Caco-2 (cell line): ENCODE measurements at regions not wholly inside any gene's neighbourhood (a gene's known extent, or its start where the extent isn't known, plus 50 kb on each side); places are given as distances from the start of the nearest gene placed in this dataset.

ENCODE experiments used
- BruUV-seq: library from RNA; stranded (reverse); fragments of 400-500 nt; replicated peaks from 2 replicates; lab custom pipeline; 2021; lab: Mats Ljungman, UMichigan
- CTCF ChIA-PET: fragments of 300-600 bp; sonication (Branson Sonifier 250); formaldehyde crosslinking; loops from one replicate; lab custom pipeline; 2022; ENCODE audit warnings: antibody characterized with exemption; lab: Charles Lee
- POLR2A ChIA-PET: fragments of 300-600 bp; sonication (Branson Sonifier 250); formaldehyde crosslinking; loops from one replicate; lab custom pipeline; 2022; ENCODE audit warnings: antibody characterized with exemption; lab: Charles Lee
- DNase-seq, 2 experiments: peaks; one replicate each; pipeline versions ENCODE4 v3.0.0 to v3.0.0-alpha.2; 2020 to 2022
- H3K27me3 ChIP-seq: replicated peaks from 2 replicates; pipeline ENCODE4 v1.6.0; 2011; ENCODE audit warnings: low read length; ENCODE audit not compliant: control insufficient read depth, insufficient read depth
- H3K36me3 ChIP-seq: 2 replicates; pipeline ENCODE4 v1.5.1; 2011; ENCODE audit warnings: low read length; ENCODE audit not compliant: control insufficient read depth, insufficient read depth
- H3K4me1 ChIP-seq: fragments of 250-450 bp; sonication (Bioruptor Pico); 2 replicates; pipeline ENCODE4 v1.5.1; 2020; ENCODE audit warnings: mild to moderate bottlenecking
- H3K4me3 ChIP-seq: 2 replicates; pipeline ENCODE4 v1.5.1; 2011; ENCODE audit warnings: low read depth, mild to moderate bottlenecking, control low read depth, low read length
- H3K9me3 ChIP-seq: fragments of 250-450 bp; sonication (Bioruptor Pico); 2 replicates; pipeline ENCODE4 v1.5.1; 2020; ENCODE audit warnings: mild to moderate bottlenecking, moderate library complexity
- H3K27ac Mint-ChIP-seq: one replicate; pipeline ENCODE4 v1.8.0; 2022; ENCODE audit warnings: mixed read lengths; ENCODE audit not compliant: unreplicated experiment
- H3K27me3 Mint-ChIP-seq: one replicate; pipeline ENCODE4 v1.8.0; 2022; ENCODE audit warnings: mixed read lengths; ENCODE audit not compliant: insufficient read depth, unreplicated experiment
- H3K36me3 Mint-ChIP-seq: one replicate; pipeline ENCODE4 v1.8.0; 2022; ENCODE audit warnings: mild to moderate bottlenecking, mixed read lengths; ENCODE audit not compliant: insufficient read depth, unreplicated experiment
- H3K4me1 Mint-ChIP-seq: one replicate; pipeline ENCODE4 v1.8.0; 2022; ENCODE audit warnings: low read depth, mixed read lengths; ENCODE audit not compliant: unreplicated experiment
- H3K4me3 Mint-ChIP-seq: one replicate; pipeline ENCODE4 v1.8.0; 2022; ENCODE audit warnings: mild to moderate bottlenecking, moderate library complexity, mixed read lengths; ENCODE audit not compliant: unreplicated experiment
- H3K9me3 Mint-ChIP-seq: one replicate; pipeline ENCODE4 v1.8.0; 2022; ENCODE audit warnings: mixed read lengths; ENCODE audit not compliant: unreplicated experiment
- CTCF ChIP-seq, 2 experiments: fragments of 200-600 bp in 1 of 2; IDR thresholded peaks; 1 replicate in 1 of 2; 2 replicates in 1 of 2; pipeline versions ENCODE4 v1.5.1 to v1.8.0; 2011 to 2022; ENCODE audit warnings: antibody characterized with exemption in 1 of 2, control low read depth in 1 of 2, inconsistent platforms in 1 of 2, low read depth in 1 of 2, low read length in 1 of 2, mild to moderate bottlenecking in 1 of 2, moderate library complexity in 1 of 2; ENCODE audit not compliant: insufficient read depth in 1 of 2, severe bottlenecking in 1 of 2, unreplicated experiment in 1 of 2
- intact Hi-C: fragments of 100-400 bp; cut with micrococcal nuclease; formaldehyde crosslinking; loops from one replicate; pipeline ENCODE4 v1.10.0; 2022; ENCODE audit not compliant: unreplicated experiment

- Mint-ChIP-seq H3K27ac (no peak overlapping the region), H3K9me3 (peaks cover 9% of the 10 kb centered on the region)
Observed at GRCh38 chr4:138312536-138312911, 70.4 kb upstream of the SLC7A11 start.

GRCh38 chr4:138311771-138312535 is 69.8 kb upstream of the SLC7A11 start:
- no TSS peak for BruUV-seq
- Mint-ChIP-seq H3K27ac (no peak overlapping the region), H3K9me3 (peaks cover 9% of the 10 kb centered on the region), H3K4me3 (no peak overlapping the region), H3K4me1 (no peaks in the 10 kb centered on the region), H3K36me3 (no peaks in the 10 kb centered on the region), H3K27me3 (peaks cover 12% of the 10 kb centered on the region)
- no peaks in the 10 kb centered on the region for H3K9me3 ChIP-seq
- H3K4me1 ChIP-seq = no peaks in the 10 kb centered on the region
- H3K4me3 ChIP-seq = no peak overlapping the region
- H3K36me3 ChIP-seq = no peaks in the 10 kb centered on the region
- intact Hi-C loops = no loop called here
- ChIA-PET POLR2A (interaction anchor here (0.6 kb wide), 1 partner anchor 93 kb away, joined by 3 read pairs; no protein-coding TSS in a partner anchor), CTCF (no interaction called here)
- no peak for DNase-seq
- no peaks in the 10 kb centered on the region for H3K27me3 ChIP-seq
- no peak for TF ChIP-seq CTCF (IDR thresholded peaks at IDR 0.05; ENCODE audit: insufficient read depth in 1 of 2, low read depth in 1 of 2, low read length in 1 of 2, severe bottlenecking in 1 of 2, unreplicated experiment in 1 of 2)

More at GRCh38 chr4:138312536-138312911, 70.4 kb upstream of the SLC7A11 start:
- Histone ChIP-seq H3K9me3 (no peaks in the 10 kb centered on the region), H3K36me3 (no peaks in the 10 kb centered on the region), H3K27me3 (no peaks in the 10 kb centered on the region), H3K4me3 (no peak overlapping the region), H3K4me1 (no peaks in the 10 kb centered on the region)
- no TSS peak for BruUV-seq
- POLR2A ChIA-PET = no interaction called here
- no peak for DNase-seq
- Mint-ChIP-seq H3K4me3 (no peak overlapping the region), H3K36me3 (no peaks in the 10 kb centered on the region), H3K27me3 (peaks cover 10% of the 10 kb centered on the region), H3K4me1 (no peaks in the 10 kb centered on the region)
- intact Hi-C loops = no loop called here
- CTCF ChIA-PET = no interaction called here
- no peak for TF ChIP-seq CTCF (IDR thresholded peaks at IDR 0.05; ENCODE audit: insufficient read depth in 1 of 2, low read depth in 1 of 2, low read length in 1 of 2, severe bottlenecking in 1 of 2, unreplicated experiment in 1 of 2)

- intact Hi-C loops = no loop called here
- no peak overlapping the region for H3K4me3 Mint-ChIP-seq
- Histone ChIP-seq H3K4me1 (no peaks in the 10 kb centered on the region), H3K9me3 (no peaks in the 10 kb centered on the region), H3K4me3 (no peak overlapping the region), H3K36me3 (no peaks in the 10 kb centered on the region), H3K27me3 (no peaks in the 10 kb centered on the region)
- peaks cover 9% of the 10 kb centered on the region for H3K9me3 Mint-ChIP-seq
- H3K4me1 Mint-ChIP-seq = no peaks in the 10 kb centered on the region
- no TSS peak for BruUV-seq
- ChIA-PET CTCF (no interaction called here), POLR2A (interaction anchor here (0.6 kb wide), 1 partner anchor 93 kb away, joined by 3 read pairs; no protein-coding TSS in a partner anchor)
- no peaks in the 10 kb centered on the region for H3K36me3 Mint-ChIP-seq
- H3K27me3 Mint-ChIP-seq = peaks cover 8% of the 10 kb centered on the region
- H3K27ac Mint-ChIP-seq = no peak overlapping the region
- DNase-seq = no peak
- TF ChIP-seq CTCF (IDR thresholded peaks at IDR 0.05; ENCODE audit: insufficient read depth in 1 of 2, low read depth in 1 of 2, low read length in 1 of 2, severe bottlenecking in 1 of 2, unreplicated experiment in 1 of 2) = no peak
Observed at GRCh38 chr4:138310991-138311390, 68.8 kb upstream of the SLC7A11 start.
